HTR-8/SVneo (cell line): ENCODE measurements at regions not wholly inside any gene's neighbourhood (a gene's known extent, or its start where the extent isn't known, plus 50 kb on each side); places are given as distances from the start of the nearest gene placed in this dataset.

Source experiments
- DNase-seq: peaks from one replicate; pipeline ENCODE4 v3.0.0; 2011; ENCODE audit warnings: low spot score, mixed read lengths; ENCODE audit not compliant: insufficient read length
- FAIRE-seq: peaks from 2 replicates; lab custom pipeline; 2011; peaks lifted over from hg19 to GRCh38; lab: Jason Lieb, UNC

- FAIRE-seq: no peak
- no peak for DNase-seq
These were observed 110.7 kb upstream of the CLMP start for GRCh38 chr11:123305601-123306375.

- DNase-seq: no peak
- peak; percentile 38 for FAIRE-seq
These were observed 109.9 kb upstream of the CLMP start for GRCh38 chr11:123304828-123305466.

- FAIRE-seq (no peak), DNase-seq (no peak)
These were observed 108.9 kb upstream of the CLMP start for GRCh38 chr11:123303924-123304323.

- FAIRE-seq (peak; percentile 79), DNase-seq (peak; percentile 61)
These were observed 107.7 kb upstream of the CLMP start for GRCh38 chr11:123302751-123303195.

- DNase-seq: peak; percentile 75
- FAIRE-seq: peak; percentile 87
These were observed 106.8 kb upstream of the CLMP start for GRCh38 chr11:123301696-123302400.

GRCh38 chr11:123301013-123301591 lies 106.1 kb upstream of the CLMP start:
- FAIRE-seq: peak; percentile 83
- no peak for DNase-seq

- FAIRE-seq: no peak
- DNase-seq: no peak
These were observed 104.7 kb upstream of the CLMP start for GRCh38 chr11:123299721-123300120.

- FAIRE-seq (no peak), DNase-seq (no peak)
These were observed 103.7 kb upstream of the CLMP start for GRCh38 chr11:123298488-123299447.

- no peak for FAIRE-seq
These were observed 97.6 kb upstream of the CLMP start for GRCh38 chr11:123292647-123293046.

GRCh38 chr11:123291201-123291869 lies 96.3 kb upstream of the CLMP start:
- DNase-seq: no peak
- FAIRE-seq: no peak

More at GRCh38 chr11:123292647-123293046, 97.6 kb upstream of the CLMP start:
- DNase-seq: no peak

GRCh38 chr11:123286761-123287160 lies 91.7 kb upstream of the CLMP start:
- FAIRE-seq (no peak), DNase-seq (no peak)

- FAIRE-seq: no peak
These were observed 91.2 kb upstream of the CLMP start for GRCh38 chr11:123286255-123286654.

GRCh38 chr11:123284454-123284853 lies 89.4 kb upstream of the CLMP start:
- DNase-seq (no peak), FAIRE-seq (no peak)

More at GRCh38 chr11:123286255-123286654, 91.2 kb upstream of the CLMP start:
- DNase-seq: no peak

- DNase-seq (no peak), FAIRE-seq (no peak)
These were observed 87.5 kb upstream of the CLMP start for GRCh38 chr11:123282597-123282996.

GRCh38 chr11:123273616-123274015 lies 78.6 kb upstream of the CLMP start:
- no peak for FAIRE-seq
- DNase-seq: no peak

- no peak for DNase-seq
- FAIRE-seq: peak; percentile 51
These were observed 77.5 kb upstream of the CLMP start for GRCh38 chr11:123272565-123272964.

GRCh38 chr11:123268156-123268555 lies 73.1 kb upstream of the CLMP start:
- DNase-seq: no peak
- peak; percentile 77 for FAIRE-seq

GRCh38 chr11:123265951-123266350 lies 70.9 kb upstream of the CLMP start:
- no peak for FAIRE-seq
- no peak for DNase-seq

- DNase-seq (no peak), FAIRE-seq (no peak)
These were observed 69.4 kb upstream of the CLMP start for GRCh38 chr11:123264431-123264780.
